HT-29 (cell line): ENCODE measurements at regions not wholly inside any gene's neighbourhood (a gene's known extent, or its start where the extent isn't known, plus 50 kb on each side); places are given as distances from the start of the nearest gene placed in this dataset.

Source experiments
- DNase-seq: peaks from one replicate; pipeline ENCODE4 v3.0.0-alpha.2; 2015; ENCODE audit warnings: low spot score

DNA sequence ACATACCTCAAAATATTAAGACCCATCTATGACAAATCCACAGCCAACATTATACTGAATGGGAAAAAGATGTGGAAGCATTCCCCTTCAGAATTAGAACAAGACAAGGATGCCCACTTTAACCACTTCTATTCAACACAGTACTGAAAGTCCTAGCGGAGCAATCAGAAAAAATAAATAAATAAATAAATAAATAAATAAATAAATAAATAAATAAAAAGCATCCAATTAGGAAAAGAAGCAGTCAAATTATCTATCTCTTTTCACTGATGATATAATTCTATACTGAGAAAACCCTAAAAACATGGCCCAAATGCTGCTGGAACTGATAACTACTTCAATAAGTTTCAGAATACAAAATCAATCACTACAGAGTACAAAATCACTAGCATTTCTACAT, 67.5 kb downstream of the PRR32 start:
- DNase-seq: no peak

DNA sequence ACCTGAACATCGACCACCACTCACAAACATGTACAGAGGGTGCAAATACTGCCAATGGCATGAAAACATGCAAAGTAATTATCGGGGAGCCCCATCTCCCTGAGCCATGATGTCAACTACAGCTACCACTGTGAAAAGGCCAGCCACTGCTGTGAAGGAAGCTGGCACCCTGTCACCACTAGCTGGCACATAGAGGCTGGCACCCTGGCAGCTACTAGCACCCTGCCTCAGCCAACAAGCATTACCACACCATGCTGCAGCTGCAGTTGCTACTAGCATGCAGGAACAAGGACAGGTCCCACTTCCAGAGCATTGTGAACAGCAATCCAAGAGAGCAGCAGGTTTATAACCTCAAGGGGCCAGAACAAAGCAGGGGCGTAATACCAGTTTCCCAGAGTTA, 81.4 kb downstream of the PRR32 start:
- no peak for DNase-seq

DNA sequence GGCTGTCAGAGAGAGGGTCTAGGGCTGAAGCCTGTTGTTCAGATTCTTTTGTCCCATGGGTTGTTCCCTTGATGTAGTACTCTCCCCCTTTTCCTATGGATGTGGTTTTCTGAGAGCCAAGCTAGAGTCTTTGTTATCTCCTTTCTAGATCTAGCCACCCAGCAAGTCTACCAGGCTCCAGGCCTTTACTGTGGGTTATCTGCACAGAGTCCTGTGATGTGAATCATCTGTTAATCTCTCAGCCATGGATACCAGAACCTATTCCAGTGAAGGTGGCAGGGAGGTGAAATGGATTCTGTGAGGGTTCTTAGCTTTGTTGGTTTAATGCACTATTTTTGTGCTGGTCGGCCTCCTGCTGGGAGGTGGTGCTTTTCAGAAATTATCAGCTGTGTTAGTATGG, 109.5 kb downstream of the PRR32 start:
- DNase-seq: no peak

DNA sequence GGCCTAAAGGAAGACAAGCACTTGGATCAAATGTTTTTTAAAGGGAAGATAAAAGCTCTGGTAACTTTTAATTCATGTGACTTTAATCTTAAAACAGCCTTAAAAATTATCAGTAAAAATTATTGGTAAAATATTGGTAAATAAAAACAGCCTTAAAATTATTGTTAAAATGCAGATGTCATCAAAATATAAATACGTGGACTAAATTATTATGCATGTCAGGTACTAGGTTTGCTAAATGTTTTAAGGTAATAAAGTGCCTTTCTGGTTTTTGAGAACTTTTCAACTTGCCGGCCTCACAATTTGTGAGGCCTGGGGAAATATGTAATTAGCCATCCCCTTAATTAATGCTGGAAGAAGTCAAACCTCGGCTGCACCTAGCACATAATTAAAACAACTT, 147.7 kb downstream of the PRR32 start:
- no peak for DNase-seq

DNA sequence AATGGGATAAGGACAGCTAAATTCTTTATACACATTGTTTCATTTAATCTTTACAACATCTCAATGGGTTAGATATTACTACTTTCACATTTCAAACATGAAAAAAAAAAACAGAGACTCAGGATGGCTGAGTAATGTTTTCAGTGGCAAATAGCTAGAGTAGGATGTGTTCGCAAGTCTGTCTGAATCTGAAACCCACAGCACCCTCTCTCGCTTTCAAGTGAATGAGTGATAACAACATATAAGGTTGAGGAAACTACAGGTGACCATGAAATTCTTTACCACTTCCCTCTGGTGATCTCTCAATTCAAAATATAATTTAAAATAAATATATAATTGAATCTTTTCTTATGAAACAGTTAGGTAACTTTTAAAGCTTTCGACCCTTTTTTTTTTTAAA, 162.6 kb downstream of the PRR32 start:
- DNase-seq: no peak

DNA sequence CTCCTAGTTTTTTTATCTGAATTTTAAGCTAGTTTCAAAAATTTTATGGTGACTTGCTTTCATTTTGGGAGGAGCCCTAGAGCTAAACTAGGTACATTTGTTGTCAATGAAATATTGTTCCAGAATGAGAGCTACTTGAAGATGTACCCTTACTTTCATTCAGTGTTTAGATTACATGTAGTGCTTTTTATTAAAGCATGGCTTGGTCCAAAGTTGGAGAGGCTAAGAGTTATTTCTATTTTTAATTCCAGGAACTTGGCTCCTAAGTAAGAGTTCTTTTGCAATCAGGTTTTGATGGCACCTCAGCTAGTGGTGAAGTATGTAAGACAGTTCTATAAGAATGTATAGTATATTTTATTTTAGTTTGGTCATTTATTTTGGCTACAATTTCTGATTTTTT, 165.5 kb downstream of the PRR32 start:
- DNase-seq: no peak

DNA sequence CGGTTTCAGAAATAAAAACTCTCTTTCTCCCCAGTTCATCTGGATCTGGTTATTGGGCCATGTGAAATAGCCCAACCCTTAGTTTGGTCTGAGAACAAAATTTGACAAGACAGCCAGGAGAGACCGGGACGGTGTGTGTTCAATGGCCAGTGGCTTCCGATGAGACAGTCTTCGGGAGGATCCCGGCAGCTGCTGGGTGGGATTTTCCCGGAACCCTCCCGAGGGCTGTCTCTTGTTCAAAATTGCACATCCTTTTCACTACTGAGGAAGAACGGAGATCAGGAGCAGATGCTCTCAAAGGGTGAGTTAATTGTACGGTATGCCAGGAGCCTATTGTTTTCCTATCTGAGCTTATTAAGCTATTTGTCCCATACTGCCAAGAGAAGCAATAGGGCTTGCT, 166.5 kb downstream of the PRR32 start:
- no peak for DNase-seq

DNA sequence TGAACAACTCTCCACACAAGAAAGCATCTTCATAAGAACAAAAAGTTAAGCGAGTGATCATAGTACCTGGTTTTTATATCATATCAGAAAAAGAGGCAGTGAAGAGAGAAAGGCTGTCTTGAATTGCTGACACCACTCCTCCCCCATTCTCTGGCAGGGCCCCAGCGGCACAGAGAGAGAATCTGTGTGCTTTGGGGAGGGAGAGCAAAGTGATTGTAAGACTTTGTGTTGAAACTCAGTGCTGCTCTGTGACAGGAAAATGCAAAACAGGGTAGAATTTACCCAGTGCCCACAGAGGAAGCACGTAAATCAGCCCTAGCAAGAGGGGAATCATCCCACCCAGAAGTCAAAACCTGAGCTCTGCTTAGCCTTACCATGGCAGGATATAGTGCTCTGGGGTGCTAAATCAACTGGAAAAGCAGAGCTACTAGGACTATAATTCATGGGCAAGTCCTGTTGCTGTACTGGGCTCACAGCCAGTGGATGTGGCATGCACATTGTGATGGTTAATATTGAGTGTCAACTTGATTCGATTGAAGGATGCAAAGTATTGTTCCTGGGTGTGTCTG, 174.6 kb downstream of the PRR32 start:
- DNase-seq: no peak

DNA sequence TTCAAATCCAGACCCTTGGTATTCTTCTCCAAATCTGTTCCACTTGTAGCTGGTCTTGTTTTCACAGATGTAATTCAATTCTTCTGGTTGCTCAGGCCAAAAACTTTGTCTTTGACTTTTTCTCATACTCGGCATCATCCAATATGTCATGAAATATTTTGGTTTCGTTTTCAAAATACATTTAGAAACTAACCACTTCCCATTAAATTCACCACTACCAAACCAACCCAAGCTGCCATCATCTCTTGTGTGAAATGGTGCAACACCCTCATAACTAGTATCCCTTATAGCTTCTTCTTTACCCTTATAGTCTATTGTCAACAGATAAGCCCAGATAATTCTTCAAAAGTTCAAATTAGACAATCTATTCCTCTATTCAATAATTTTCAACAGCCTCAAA, 192.1 kb downstream of the PRR32 start:
- no peak for DNase-seq

DNA sequence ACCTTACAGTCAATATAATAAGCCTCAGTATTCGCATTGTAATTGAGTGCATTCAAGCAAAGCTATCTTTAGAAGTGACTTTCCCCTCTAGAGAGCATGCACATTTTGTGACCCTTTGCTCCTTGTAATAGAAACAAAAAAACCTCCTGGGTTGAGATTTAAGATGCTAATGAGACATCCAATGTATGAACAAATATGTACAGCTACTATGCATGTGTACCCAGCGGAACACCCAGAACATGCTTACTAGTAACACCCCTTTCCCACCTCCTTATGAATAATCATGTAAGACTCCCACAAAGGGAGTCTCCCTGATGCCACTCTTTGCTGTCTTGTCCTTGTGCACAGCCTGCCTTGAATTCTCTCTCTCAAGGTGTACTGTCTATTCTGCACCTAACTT, 205.5 kb downstream of the PRR32 start:
- no peak for DNase-seq

DNA sequence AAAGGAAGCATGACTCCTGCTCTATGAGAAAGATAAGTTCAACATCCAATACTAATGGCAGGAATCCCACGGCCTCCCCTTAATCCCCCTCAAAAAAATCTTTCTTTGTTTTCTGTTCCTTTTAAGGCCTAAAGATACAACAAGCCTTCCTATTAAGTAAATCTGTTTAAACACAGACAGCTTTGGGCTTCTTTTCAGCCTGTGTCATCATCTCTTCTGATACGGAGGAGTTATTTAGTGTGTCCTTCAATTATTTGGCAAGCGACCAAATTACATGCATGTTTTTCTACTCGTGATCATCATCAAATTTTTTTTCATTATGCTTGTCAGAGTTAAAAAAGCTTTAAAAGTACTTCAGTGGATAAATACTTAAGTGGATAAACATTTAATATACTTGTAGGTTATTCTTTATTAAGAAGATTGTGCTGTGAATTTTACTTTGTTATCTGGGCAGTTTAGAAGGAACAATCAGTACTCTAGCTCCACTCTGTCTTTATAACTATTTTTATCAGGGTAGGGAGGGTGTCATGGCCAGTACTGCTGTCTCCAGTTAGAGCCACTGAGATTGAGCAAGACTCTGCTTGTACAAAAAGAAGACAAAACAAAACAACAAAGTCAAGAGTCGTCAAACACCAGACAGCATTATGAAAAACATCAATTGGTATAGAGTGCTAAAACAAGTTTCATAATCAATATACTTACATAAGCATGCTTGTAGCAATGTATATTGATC, 210.7 kb downstream of the PRR32 start:
- DNase-seq: no peak

DNA sequence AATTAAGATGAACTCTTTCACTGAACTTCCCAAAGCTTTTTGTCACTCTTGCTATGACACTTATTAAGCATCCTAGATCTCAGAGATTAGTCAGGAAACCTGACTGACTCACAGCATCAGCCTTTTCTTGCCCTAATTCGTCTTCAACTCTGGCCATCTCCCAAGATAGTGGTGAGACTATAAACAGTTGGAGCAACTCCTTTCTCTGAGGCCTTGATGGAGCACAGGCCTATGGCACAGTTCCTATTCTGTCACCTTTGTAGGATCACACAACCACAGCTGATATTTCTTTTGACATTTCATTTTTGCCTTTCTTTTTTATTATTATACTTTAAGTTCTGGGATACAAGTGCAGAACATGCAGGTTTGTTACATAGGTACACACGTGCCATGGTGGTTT, 217.6 kb downstream of the PRR32 start:
- no peak for DNase-seq

DNA sequence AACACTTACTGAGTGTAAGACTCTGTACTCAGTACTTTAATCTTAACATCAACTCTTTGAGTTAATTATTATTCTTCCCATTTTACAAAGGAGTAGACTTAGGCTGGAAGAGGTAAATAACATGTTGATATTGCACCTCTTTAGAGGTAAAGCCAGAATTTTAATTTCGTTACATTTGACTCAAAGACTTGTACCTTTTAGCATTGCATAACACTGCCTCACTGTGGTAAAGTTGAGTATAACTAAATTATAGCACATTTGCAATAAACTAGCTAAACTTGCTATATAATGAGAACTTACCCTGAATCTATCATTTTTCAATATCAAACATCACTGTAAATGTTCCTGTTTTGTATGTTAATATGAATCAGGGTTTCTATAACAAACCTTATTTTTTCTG, 218.5 kb downstream of the PRR32 start:
- DNase-seq: peak; percentile 37

DNA sequence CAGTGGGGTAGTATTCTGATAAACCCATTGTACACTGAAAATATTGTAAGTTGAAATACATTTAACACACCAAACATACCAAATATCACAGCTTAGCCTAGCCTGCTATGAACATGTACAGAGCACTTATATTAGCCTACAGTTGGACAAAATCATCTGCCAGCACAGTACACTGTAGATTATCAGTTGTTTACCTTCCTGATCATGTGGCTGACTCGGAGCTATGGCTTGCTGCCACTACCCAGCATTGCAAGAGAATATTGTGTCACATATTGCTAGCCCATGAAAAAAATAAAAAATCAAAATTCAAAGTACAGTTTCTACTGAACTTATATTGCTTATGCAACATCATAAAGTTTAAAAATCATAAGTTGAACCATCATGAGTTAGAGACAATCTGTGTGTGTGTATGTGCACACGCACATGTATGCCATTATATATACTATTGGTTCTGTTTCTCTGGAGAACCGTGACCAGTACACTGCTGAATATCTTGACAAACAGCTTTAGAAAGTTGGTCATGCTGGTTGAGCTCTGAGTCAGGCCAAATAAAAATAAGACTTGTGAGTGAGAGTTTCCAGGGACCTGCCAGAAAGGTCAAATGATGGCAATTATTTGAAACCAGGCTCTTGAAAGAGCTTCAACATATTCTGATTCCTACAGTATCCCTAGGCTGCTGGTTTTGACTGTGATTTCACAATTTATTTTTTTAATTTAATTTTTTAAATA, 238.5 kb downstream of the PRR32 start:
- DNase-seq: no peak

DNA sequence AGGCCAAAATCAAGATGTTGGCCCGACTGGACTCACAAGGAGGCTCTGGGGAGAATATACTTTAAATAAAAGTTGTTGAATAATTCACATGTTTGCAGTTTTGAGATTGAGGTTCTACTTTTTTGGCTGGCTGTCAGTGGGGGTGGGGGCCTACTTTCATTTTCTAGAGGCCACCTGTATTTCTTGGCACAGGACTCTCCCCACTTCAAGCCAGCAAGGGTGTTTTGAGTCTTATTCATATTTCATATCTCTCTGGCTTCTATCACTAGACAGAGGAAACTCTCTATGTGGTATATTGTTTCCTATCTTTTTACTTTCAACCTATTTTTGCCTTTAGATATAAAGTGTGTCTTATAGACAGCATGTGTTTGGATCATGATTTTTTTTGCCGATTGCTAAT, 266.4 kb downstream of the PRR32 start:
- DNase-seq: no peak

DNA sequence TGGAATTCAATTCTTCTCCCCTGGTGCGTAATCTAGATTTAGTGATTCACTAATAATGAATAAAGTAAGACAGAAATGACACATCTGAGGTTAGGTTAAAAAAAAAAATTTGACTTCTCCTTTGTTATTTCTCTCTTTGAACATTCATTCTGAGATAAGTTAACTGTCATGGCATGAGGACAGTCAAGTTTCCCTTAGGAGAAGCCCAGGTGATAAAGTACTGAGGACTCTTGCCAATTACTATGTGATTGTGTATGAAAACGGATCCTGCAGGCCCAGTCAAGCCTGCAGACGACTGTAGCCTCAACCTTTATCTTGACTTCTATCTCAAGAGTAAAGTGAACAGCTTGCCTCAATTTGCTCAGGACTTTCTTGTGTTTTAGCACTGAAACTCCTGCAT, 293.2 kb downstream of the PRR32 start:
- DNase-seq: no peak

DNA sequence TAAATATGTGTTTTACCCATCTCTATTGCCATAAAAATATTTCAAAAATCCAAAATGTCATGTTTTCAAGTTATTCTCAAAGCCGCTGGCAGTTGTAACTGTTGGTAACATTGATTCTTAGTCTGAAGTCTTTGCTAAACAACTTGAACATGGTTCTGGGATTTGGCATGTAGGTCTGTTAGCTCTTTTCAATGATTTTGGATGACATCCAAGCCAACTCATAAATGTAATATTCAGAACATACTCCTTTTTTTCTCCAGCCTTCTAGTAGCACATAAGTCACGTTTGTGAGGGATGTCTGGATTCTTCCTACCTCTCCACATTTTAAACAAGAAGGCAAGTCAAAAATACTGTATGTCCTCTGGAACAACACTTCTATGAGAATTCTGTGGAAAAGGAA, 305.3 kb downstream of the PRR32 start:
- no peak for DNase-seq

DNA sequence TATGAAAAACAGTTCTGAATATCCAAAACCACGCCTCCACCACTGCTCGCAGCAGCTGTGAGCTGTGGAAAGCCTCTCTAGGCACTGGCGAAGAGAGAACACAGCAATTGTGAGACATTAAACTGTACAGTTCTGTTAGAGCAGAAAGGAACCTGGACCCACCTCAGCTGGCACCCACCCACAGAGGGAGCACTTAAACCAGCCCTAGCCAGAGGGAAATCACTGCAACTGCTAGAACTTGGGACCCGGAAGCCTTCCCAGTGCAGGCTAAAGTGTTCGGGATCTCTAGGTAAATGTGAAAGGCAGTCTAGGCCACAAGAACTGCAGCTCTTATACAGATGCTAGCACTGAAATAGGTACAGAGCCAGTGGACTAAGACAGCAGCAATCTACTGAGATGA, 308.8 kb downstream of the PRR32 start:
- no peak for DNase-seq

DNA sequence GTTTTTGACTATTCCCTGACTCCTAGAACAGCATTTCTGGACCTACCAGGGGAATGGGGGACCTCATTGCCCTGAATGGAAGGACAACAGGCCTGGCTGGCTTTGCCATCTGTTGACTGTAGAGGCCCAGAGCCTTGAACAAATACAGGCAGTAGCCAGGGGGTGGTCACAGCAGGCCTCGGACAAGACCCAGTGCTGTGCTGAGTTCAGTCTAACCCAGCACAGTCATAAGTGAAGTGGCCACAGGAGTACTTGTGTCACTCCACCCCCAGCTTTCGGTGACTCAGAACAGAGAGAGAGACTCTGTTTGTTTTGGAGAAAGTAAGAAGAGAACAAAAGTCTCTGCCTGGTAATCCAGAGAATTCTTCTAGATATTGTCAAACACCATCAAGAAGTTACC, 310.0 kb downstream of the PRR32 start:
- no peak for DNase-seq

DNA sequence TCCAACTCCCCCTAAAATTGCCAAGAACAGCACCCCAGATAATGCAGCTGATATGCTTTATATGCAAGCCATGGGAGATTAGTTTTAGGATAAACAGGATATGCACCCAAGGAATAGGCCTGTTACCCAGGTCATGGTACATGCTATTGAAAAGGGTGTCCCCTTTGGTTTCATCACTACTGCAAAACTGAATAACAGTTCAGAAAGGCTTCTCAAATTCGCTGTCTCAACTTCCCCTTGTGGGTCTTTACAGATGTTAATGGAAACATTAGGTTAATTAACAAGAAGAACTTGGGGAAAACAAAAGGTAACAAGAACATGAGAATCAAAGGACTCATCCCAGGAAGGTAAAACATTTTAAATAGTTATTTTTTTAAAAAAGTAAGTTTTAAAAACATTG, 318.7 kb downstream of the PRR32 start:
- no peak for DNase-seq

DNA sequence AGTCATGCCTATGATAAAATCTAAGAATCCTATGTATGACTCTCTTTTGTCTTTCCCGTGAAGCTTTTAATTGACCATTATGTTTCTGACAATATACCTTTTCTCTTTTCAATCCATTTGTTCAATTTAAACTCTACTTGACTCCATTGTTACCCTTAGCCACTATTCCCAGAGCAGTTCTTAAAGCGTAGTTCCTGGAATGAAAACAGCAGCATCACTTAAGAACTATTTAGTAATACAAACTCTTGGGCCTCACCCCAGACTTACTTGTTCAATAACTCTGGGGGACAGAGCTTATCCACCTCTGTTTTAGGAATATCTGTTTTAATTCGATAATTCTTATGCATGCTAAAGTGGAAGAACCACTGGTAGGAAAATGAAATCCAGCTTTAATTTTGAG, 358.4 kb downstream of the PRR32 start:
- no peak for DNase-seq

DNA sequence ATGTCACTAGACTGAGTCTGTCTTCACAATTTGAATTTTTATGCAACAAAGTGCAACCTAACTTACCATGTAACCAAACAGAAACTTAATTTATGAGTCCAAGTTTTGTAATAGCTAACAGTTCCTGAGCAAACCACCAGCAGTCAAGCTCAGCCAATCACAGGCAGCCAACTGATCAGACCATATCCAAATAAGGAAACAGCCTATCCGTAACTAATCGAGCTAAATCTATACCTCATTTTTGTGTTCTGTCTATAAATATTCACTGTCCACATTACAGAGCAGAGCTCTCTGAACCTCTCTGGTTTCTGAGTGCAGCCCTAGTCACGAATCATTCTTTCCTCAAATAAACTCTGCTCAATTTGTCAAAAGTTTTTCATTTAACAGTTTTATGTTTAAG, 367.6 kb downstream of the PRR32 start:
- no peak for DNase-seq

DNA sequence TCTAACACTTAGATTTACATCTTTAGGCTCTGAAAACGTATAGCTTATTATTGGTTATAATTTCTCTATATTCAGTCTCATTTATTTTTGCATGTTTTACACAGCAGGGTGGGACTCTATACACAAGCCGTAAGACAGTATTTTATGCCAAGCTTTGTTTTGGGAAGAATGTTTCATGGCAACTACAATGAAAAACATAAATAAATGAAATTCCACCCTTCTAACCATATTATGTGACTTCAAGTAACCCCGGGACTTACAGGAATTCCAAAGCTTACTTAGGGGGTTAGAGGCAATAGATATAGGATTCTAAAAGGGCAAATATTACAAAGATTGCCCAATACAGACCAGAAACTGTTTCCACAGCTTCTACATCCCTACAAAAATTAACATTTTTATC, 370.9 kb downstream of the PRR32 start:
- DNase-seq: no peak
